Activated B cell treated with CpG ODN at 0.5 μM for 24 hours (primary cell): ENCODE measurements at regions not wholly inside any gene's neighbourhood (a gene's known extent, or its start where the extent isn't known, plus 50 kb on each side); places are given as distances from the start of the nearest gene placed in this dataset.

Source experiments
- ATAC-seq: fragments of 200-7000 bp; cut with Tn5 transposase; one replicate; pipeline ENCODE4 v1.10.0; 2021; ENCODE audit warnings: low read depth, mild to moderate bottlenecking, moderate library complexity
- CTCF ChIA-PET: fragments of 350-600 bp; sonication (Branson Sonifier 250); formaldehyde crosslinking; loops from one replicate; lab custom pipeline; 2021; ENCODE audit warnings: antibody characterized with exemption; lab: Charles Lee
- POLR2A ChIA-PET: fragments of 350-600 bp; sonication (Branson Sonifier 250); formaldehyde crosslinking; loops from one replicate; lab custom pipeline; 2021; ENCODE audit warnings: antibody characterized with exemption; lab: Charles Lee
- DNase-seq: peaks from one replicate; pipeline ENCODE4 v3.0.0; 2022
- H3K27ac Mint-ChIP-seq: one replicate; pipeline ENCODE4 v1.8.0; 2020; ENCODE audit warnings: mixed read lengths
- H3K27me3 Mint-ChIP-seq: one replicate; pipeline ENCODE4 v1.8.0; 2021; ENCODE audit warnings: mixed read lengths
- H3K36me3 Mint-ChIP-seq: one replicate; pipeline ENCODE4 v1.8.0; 2021; ENCODE audit warnings: low read depth, mixed read lengths
- H3K4me1 Mint-ChIP-seq: one replicate; pipeline ENCODE4 v1.8.0; 2021; ENCODE audit warnings: mixed read lengths
- H3K4me3 Mint-ChIP-seq: one replicate; pipeline ENCODE4 v1.8.0; 2020; ENCODE audit warnings: mild to moderate bottlenecking, mixed read lengths
- H3K9me3 Mint-ChIP-seq: one replicate; pipeline ENCODE4 v1.8.0; 2020; ENCODE audit warnings: mixed read lengths
- CTCF ChIP-seq: fragments of 200-600 bp; IDR thresholded peaks from one replicate; pipeline ENCODE4 v1.8.0; 2022; ENCODE audit warnings: antibody characterized with exemption, mild to moderate bottlenecking
- intact Hi-C: fragments of 100-400 bp; cut with micrococcal nuclease; formaldehyde crosslinking; loops from one replicate; pipeline ENCODE4 v1.15.1; 2024

- H3K4me3 Mint-ChIP-seq = no peak overlapping the region
- H3K9me3 Mint-ChIP-seq = peaks cover 6% of the 10 kb centered on the region
- no peaks in the 10 kb centered on the region for H3K36me3 Mint-ChIP-seq
- ChIA-PET CTCF (no interaction called here), POLR2A (no interaction called here)
- no peak for TF ChIP-seq CTCF
- ATAC-seq = no peak
- peaks cover 13% of the 10 kb centered on the region for H3K27me3 Mint-ChIP-seq
- intact Hi-C loops = no loop called here
- no peaks in the 10 kb centered on the region for H3K4me1 Mint-ChIP-seq
- no peak for DNase-seq
- H3K27ac Mint-ChIP-seq = no peak overlapping the region
Observed at GRCh38 chr1:233485385-233485784, 128.5 kb upstream of the KCNK1 start.

- POLR2A ChIA-PET = no interaction called here
Observed at GRCh38 chr1:233485809-233486398, 128.0 kb upstream of the KCNK1 start.

GRCh38 chr1:233487408-233487807, 126.5 kb upstream of the KCNK1 start:
- Mint-ChIP-seq H3K4me1 (no peaks in the 10 kb centered on the region), H3K27me3 (peaks cover 13% of the 10 kb centered on the region), H3K36me3 (no peaks in the 10 kb centered on the region), H3K9me3 (peaks cover 6% of the 10 kb centered on the region), H3K4me3 (no peak overlapping the region), H3K27ac (no peak overlapping the region)
- CTCF ChIA-PET = no interaction called here
- no peak for TF ChIP-seq CTCF
- POLR2A ChIA-PET = no interaction called here
- intact Hi-C loops = no loop called here
- no peak for DNase-seq
- ATAC-seq = no peak

More at GRCh38 chr1:233485809-233486398, 128.0 kb upstream of the KCNK1 start:
- no peaks in the 10 kb centered on the region for H3K4me1 Mint-ChIP-seq
- H3K27me3 Mint-ChIP-seq = peaks cover 13% of the 10 kb centered on the region
- ATAC-seq (no peak), DNase-seq (no peak)
- CTCF ChIA-PET = no interaction called here
- H3K36me3 Mint-ChIP-seq = no peaks in the 10 kb centered on the region
- intact Hi-C loops = no loop called here
- no peak for TF ChIP-seq CTCF
- peaks cover 6% of the 10 kb centered on the region for H3K9me3 Mint-ChIP-seq
- no peak overlapping the region for H3K4me3 Mint-ChIP-seq
- H3K27ac Mint-ChIP-seq = no peak overlapping the region

GRCh38 chr1:233489411-233489810, 124.5 kb upstream of the KCNK1 start:
- Mint-ChIP-seq H3K27ac (no peak overlapping the region), H3K4me3 (no peak overlapping the region), H3K36me3 (no peaks in the 10 kb centered on the region), H3K27me3 (peaks cover 11% of the 10 kb centered on the region), H3K4me1 (no peaks in the 10 kb centered on the region), H3K9me3 (peaks cover 6% of the 10 kb centered on the region)
- DNase-seq (no peak), ATAC-seq (no peak)
- ChIA-PET POLR2A (no interaction called here), CTCF (no interaction called here)
- no peak for TF ChIP-seq CTCF
- intact Hi-C loops = no loop called here

GRCh38 chr1:233490488-233490887, 123.4 kb upstream of the KCNK1 start:
- intact Hi-C loops = no loop called here
- TF ChIP-seq CTCF = no peak
- ATAC-seq = no peak
- ChIA-PET POLR2A (no interaction called here), CTCF (no interaction called here)
- Mint-ChIP-seq H3K4me1 (no peaks in the 10 kb centered on the region), H3K27ac (no peak overlapping the region), H3K36me3 (no peaks in the 10 kb centered on the region), H3K4me3 (no peak overlapping the region), H3K27me3 (peaks cover 11% of the 10 kb centered on the region), H3K9me3 (peaks cover 6% of the 10 kb centered on the region)
- DNase-seq = no peak
